SK-N-SH treated with all-trans-retinoic acid at 6 μM for 48 hours (cell line): ENCODE measurements at regions not wholly inside any gene's neighbourhood (a gene's known extent, or its start where the extent isn't known, plus 50 kb on each side); places are given as distances from the start of the nearest gene placed in this dataset.
A peak's percentile ranks its signal among the peaks of the same experiment; 100 is the strongest.

Experiments
- ATAC-seq: fragments of 200-7000 bp; cut with Tn5 transposase; 3 replicates; pipeline ENCODE4 v1.9.1; 2020; ENCODE audit warnings: mild to moderate bottlenecking, moderate library complexity
- ARNTL ChIP-seq: fragments of 450-650 bp; formaldehyde crosslinking; IDR thresholded peaks from 2 replicates; pipeline ENCODE4 v1.5.0; 2020; ENCODE audit warnings: low read depth, mild to moderate bottlenecking, moderate library complexity, borderline replicate concordance
- BACH2 ChIP-seq: fragments of 250-450 bp; sonication (Bioruptor Pico); IDR thresholded peaks from 2 replicates; pipeline ENCODE4 v1.9.0; 2021; ENCODE audit warnings: mild to moderate bottlenecking, borderline replicate concordance
- CSDC2 ChIP-seq: fragments of 250-450 bp; sonication (Bioruptor Pico); IDR thresholded peaks from 2 replicates; pipeline ENCODE4 v1.5.0; 2020; ENCODE audit warnings: mild to moderate bottlenecking, moderate library complexity
- CSRNP3 ChIP-seq: fragments of 250-450 bp; sonication (Bioruptor Pico); IDR thresholded peaks from 2 replicates; pipeline ENCODE4 v1.5.1; 2021; ENCODE audit warnings: mild to moderate bottlenecking, moderate library complexity
- ESRRG ChIP-seq: fragments of 250-450 bp; sonication (Bioruptor Pico); IDR thresholded peaks from 2 replicates; pipeline ENCODE4 v1.6.1; 2021; ENCODE audit warnings: mild to moderate bottlenecking
- GLIS3 ChIP-seq: fragments of 250-450 bp; sonication (Bioruptor Pico); IDR thresholded peaks from 2 replicates; pipeline ENCODE4 v1.5.0; 2020; ENCODE audit warnings: mild to moderate bottlenecking, moderate library complexity
- ISL1 ChIP-seq: fragments of 250-450 bp; sonication (Bioruptor Pico); IDR thresholded peaks from 2 replicates; pipeline ENCODE4 v2.1.2; 2022; ENCODE audit warnings: mild to moderate bottlenecking, moderate library complexity
- OSR1 ChIP-seq: fragments of 250-450 bp; sonication (Bioruptor Pico); IDR thresholded peaks from 2 replicates; pipeline ENCODE4 v1.8.0; 2022; ENCODE audit warnings: moderate library complexity, mild to moderate bottlenecking, inconsistent platforms
- POU6F1 ChIP-seq: fragments of 250-450 bp; sonication (Bioruptor Pico); IDR thresholded peaks from 2 replicates; pipeline ENCODE4 v1.8.0; 2021; ENCODE audit warnings: low read depth, mild to moderate bottlenecking, moderate library complexity, borderline replicate concordance
- PPARA ChIP-seq: fragments of 250-450 bp; sonication (Bioruptor Pico); IDR thresholded peaks from 2 replicates; pipeline ENCODE4 v1.5.0; 2020; ENCODE audit warnings: mild to moderate bottlenecking, borderline replicate concordance
- RARB ChIP-seq: fragments of 250-450 bp; sonication (Bioruptor Pico); IDR thresholded peaks from 2 replicates; pipeline ENCODE4 v1.8.0; 2021; ENCODE audit warnings: mild to moderate bottlenecking, moderate library complexity
- SNAI2 ChIP-seq: fragments of 250-450 bp; sonication (Bioruptor Pico); IDR thresholded peaks from 2 replicates; pipeline ENCODE4 v1.5.0; 2020; ENCODE audit warnings: mild to moderate bottlenecking, moderate library complexity
- TCF4 ChIP-seq: fragments of 250-450 bp; sonication (Bioruptor Pico); IDR thresholded peaks from 2 replicates; pipeline ENCODE4 v1.8.0; 2021; ENCODE audit warnings: mild to moderate bottlenecking, moderate library complexity, borderline replicate concordance
- TOX ChIP-seq: fragments of 250-450 bp; sonication (Bioruptor Pico); IDR thresholded peaks from 2 replicates; pipeline ENCODE4 v1.8.0; 2021; ENCODE audit warnings: mild to moderate bottlenecking, moderate library complexity, borderline replicate concordance
- ZC3H10 ChIP-seq: fragments of 250-450 bp; sonication (Bioruptor Pico); IDR thresholded peaks from 2 replicates; pipeline ENCODE4 v1.5.1; 2021; ENCODE audit warnings: mild to moderate bottlenecking, moderate library complexity
- ZFP3 ChIP-seq: fragments of 250-450 bp; sonication (Bioruptor Pico); IDR thresholded peaks from 2 replicates; pipeline ENCODE4 v1.5.0; 2020; ENCODE audit warnings: mild to moderate bottlenecking, moderate library complexity
- ZFP30 ChIP-seq: fragments of 450-650 bp; formaldehyde crosslinking; IDR thresholded peaks from 2 replicates; pipeline ENCODE4 v1.5.0; 2022; ENCODE audit warnings: mild to moderate bottlenecking, moderate library complexity
- ZNF565 ChIP-seq: fragments of 450-650 bp; formaldehyde crosslinking; conservative IDR thresholded peaks from 2 replicates; pipeline ENCODE4 v1.5.0; 2020; ENCODE audit warnings: low read depth, mild to moderate bottlenecking, moderate library complexity
- ZNF70 ChIP-seq: fragments of 450-650 bp; formaldehyde crosslinking; IDR thresholded peaks from 2 replicates; pipeline ENCODE4 v1.5.0; 2020; ENCODE audit warnings: mild to moderate bottlenecking, moderate library complexity
- ZNF8 ChIP-seq: fragments of 450-650 bp; formaldehyde crosslinking; IDR thresholded peaks from 2 replicates; pipeline ENCODE4 v1.5.0; 2020; ENCODE audit warnings: mild to moderate bottlenecking, moderate library complexity
- TF ChIP-seq, protein P1 (sequence below): fragments of 250-450 bp; sonication (Bioruptor Pico); IDR thresholded peaks from 2 replicates; pipeline ENCODE4 v1.5.1; 2020; ENCODE audit warnings: low read depth, mild to moderate bottlenecking, moderate library complexity
- TF ChIP-seq, protein P2 (sequence below): fragments of 250-450 bp; sonication (Bioruptor Pico); IDR thresholded peaks from 2 replicates; pipeline ENCODE4 v1.8.0; 2020; ENCODE audit warnings: mild to moderate bottlenecking, moderate library complexity, borderline replicate concordance

GRCh38 chr13:31882794-31883193, 143.5 kb downstream of the RXFP2 start:
- TF ChIP-seq PPARA, result no peak
- no peak for TF ChIP-seq POU6F1
- no peak for TF ChIP-seq ZC3H10
- TF ChIP-seq SNAI2 (CRISPR knock-in tag), result no peak
- TF ChIP-seq CSDC2 (CRISPR knock-in tag), result no peak
- TF ChIP-seq ZNF565, result no peak
- ATAC-seq, result no peak

DNA sequence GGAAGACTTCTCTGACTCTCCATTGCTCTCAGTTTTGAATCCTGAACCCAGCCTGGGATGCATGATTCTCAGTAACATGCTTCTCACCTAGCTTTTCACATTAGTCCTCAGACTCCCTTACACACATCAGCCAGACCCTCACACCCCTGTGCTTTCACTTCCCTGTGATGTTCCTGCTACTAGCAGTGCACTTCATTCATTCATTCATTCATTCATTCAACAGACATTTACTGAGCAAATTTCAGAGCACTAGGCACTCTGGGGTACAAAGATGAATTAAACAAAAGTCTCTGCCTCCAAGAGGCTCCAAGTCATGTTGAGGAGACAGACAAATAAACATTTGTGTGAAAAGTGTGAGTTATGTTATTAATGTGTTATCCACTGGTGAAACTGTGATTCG, 145.2 kb downstream of the RXFP2 start:
- ATAC-seq, result no peak

GRCh38 chr13:31885994-31886393, 145.6 kb upstream of the FRY start:
- TF ChIP-seq ISL1 (no peak), PPARA (no peak), RARB (no peak), ZNF565 (no peak), TCF4 (CRISPR knock-in tag) (no peak), ESRRG (CRISPR knock-in tag) (no peak), BACH2 (CRISPR knock-in tag) (no peak), CSDC2 (CRISPR knock-in tag) (no peak), ZFP30 (CRISPR knock-in tag) (no peak), GLIS3 (CRISPR knock-in tag) (no peak), OSR1 (no peak)
- TF ChIP-seq, protein P1, sequence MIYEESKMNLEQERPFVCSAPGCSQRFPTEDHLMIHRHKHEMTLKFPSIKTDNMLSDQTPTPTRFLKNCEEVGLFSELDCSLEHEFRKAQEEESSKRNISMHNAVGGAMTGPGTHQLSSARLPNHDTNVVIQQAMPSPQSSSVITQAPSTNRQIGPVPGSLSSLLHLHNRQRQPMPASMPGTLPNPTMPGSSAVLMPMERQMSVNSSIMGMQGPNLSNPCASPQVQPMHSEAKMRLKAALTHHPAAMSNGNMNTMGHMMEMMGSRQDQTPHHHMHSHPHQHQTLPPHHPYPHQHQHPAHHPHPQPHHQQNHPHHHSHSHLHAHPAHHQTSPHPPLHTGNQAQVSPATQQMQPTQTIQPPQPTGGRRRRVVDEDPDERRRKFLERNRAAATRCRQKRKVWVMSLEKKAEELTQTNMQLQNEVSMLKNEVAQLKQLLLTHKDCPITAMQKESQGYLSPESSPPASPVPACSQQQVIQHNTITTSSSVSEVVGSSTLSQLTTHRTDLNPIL (CRISPR knock-in tag), result no peak
- TF ChIP-seq, protein P2, sequence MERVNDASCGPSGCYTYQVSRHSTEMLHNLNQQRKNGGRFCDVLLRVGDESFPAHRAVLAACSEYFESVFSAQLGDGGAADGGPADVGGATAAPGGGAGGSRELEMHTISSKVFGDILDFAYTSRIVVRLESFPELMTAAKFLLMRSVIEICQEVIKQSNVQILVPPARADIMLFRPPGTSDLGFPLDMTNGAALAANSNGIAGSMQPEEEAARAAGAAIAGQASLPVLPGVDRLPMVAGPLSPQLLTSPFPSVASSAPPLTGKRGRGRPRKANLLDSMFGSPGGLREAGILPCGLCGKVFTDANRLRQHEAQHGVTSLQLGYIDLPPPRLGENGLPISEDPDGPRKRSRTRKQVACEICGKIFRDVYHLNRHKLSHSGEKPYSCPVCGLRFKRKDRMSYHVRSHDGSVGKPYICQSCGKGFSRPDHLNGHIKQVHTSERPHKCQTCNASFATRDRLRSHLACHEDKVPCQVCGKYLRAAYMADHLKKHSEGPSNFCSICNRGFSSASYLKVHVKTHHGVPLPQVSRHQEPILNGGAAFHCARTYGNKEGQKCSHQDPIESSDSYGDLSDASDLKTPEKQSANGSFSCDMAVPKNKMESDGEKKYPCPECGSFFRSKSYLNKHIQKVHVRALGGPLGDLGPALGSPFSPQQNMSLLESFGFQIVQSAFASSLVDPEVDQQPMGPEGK (CRISPR knock-in tag), result no peak
- ATAC-seq, result peak; percentile 47; the same call in 2 of the 3 replicates

More for the DNA sequence above, 145.2 kb downstream of the RXFP2 start:
- no peak for TF ChIP-seq RARB
- TF ChIP-seq ZFP3 (CRISPR knock-in tag), result no peak
- TF ChIP-seq ARNTL (CRISPR knock-in tag), result no peak
- no peak for TF ChIP-seq ZNF8 (CRISPR knock-in tag)
- TF ChIP-seq ZC3H10, result no peak
- TF ChIP-seq, protein P2 (CRISPR knock-in tag), result no peak
- no peak for TF ChIP-seq GLIS3 (CRISPR knock-in tag)
- no peak for TF ChIP-seq ZNF565
- TF ChIP-seq TOX, result no peak
- TF ChIP-seq TCF4 (CRISPR knock-in tag), result no peak

- ATAC-seq, result no peak
- TF ChIP-seq ZNF565 (no peak), ARNTL (CRISPR knock-in tag) (no peak), ZFP30 (CRISPR knock-in tag) (no peak), BACH2 (CRISPR knock-in tag) (no peak), RARB (no peak), POU6F1 (no peak), CSDC2 (CRISPR knock-in tag) (no peak), ISL1 (no peak), SNAI2 (CRISPR knock-in tag) (no peak), TOX (no peak), ZNF70 (CRISPR knock-in tag) (no peak), ZNF8 (CRISPR knock-in tag) (no peak), ZFP3 (CRISPR knock-in tag) (no peak), CSRNP3 (no peak), OSR1 (no peak)
- TF ChIP-seq, protein P1 (CRISPR knock-in tag), result no peak
- TF ChIP-seq, protein P2 (CRISPR knock-in tag), result no peak
Observed at GRCh38 chr13:31887286-31887685, 144.3 kb upstream of the FRY start.
